Effector memory CD8-positive, alpha-beta T cell (primary cell): ENCODE measurements at regions not wholly inside any gene's neighbourhood (a gene's known extent, or its start where the extent isn't known, plus 50 kb on each side); places are given as distances from the start of the nearest gene placed in this dataset.
A peak's percentile ranks its signal among the peaks of the same experiment; 100 is the strongest.
"Not testable (repeated sequence)": the region's sequence is repeated elsewhere in the genome, so short reads cannot be mapped to it uniquely, and the experiment has no call there.

Source experiments
- ATAC-seq: fragments of 150-1000 bp; cut with Tn5 transposase; replicated peaks from 2 replicates; pipeline ENCODE4 v1.10.0; 2021; ENCODE audit warnings: mild to moderate bottlenecking, moderate library complexity
- DNase-seq, 3 experiments: peaks; one replicate each; pipeline ENCODE4 v3.0.0; 2021
- H3K27ac Mint-ChIP-seq, 2 donors: one replicate each; pipeline ENCODE4 v1.8.0; 2022; ENCODE audit warnings: mild to moderate bottlenecking in 2 of 2, mixed read lengths in 2 of 2, moderate library complexity in 2 of 2
- H3K27me3 Mint-ChIP-seq, 2 donors: one replicate each; pipeline ENCODE4 v1.8.0; 2022; ENCODE audit warnings: mixed read lengths in 2 of 2
- H3K36me3 Mint-ChIP-seq: one replicate; pipeline ENCODE4 v1.8.0; 2022; ENCODE audit warnings: mild to moderate bottlenecking, moderate library complexity, mixed read lengths; ENCODE audit not compliant: insufficient read depth
- H3K4me1 Mint-ChIP-seq, 2 donors: one replicate each; pipeline ENCODE4 v1.8.0; 2022; ENCODE audit warnings: low read depth in 2 of 2, mixed read lengths in 2 of 2
- H3K4me3 Mint-ChIP-seq, 2 donors: one replicate each; pipeline ENCODE4 v1.8.0; 2022; ENCODE audit warnings: mild to moderate bottlenecking in 2 of 2, mixed read lengths in 2 of 2, moderate library complexity in 2 of 2
- H3K9me3 Mint-ChIP-seq, 2 donors: one replicate each; pipeline ENCODE4 v1.8.0; 2022; ENCODE audit warnings: mixed read lengths in 2 of 2

- Mint-ChIP-seq H3K9me3 (peaks cover 0 to 3% of the 10 kb centered on the region in 2 donors), H3K36me3 (no peaks in the 10 kb centered on the region)
Observed at GRCh38 chr1:94769551-94769950, 50.6 kb upstream of the SLC44A3 start.

GRCh38 chr1:94768036-94768435 is 52.1 kb upstream of the SLC44A3 start:
- DNase-seq = no peak
- no peaks in the 10 kb centered on the region for H3K4me1 Mint-ChIP-seq
- peaks cover 3 to 6% of the 10 kb centered on the region in 2 donors for H3K27me3 Mint-ChIP-seq
- ATAC-seq = no peak
- no peaks in the 10 kb centered on the region for H3K36me3 Mint-ChIP-seq
- no peak overlapping the region for H3K27ac Mint-ChIP-seq
- no peak overlapping the region for H3K4me3 Mint-ChIP-seq
- peaks cover 0 to 3% of the 10 kb centered on the region in 2 donors for H3K9me3 Mint-ChIP-seq

More at GRCh38 chr1:94769551-94769950, 50.6 kb upstream of the SLC44A3 start:
- ATAC-seq = no peak
- no peak overlapping the region for H3K27ac Mint-ChIP-seq
- no peak overlapping the region for H3K4me3 Mint-ChIP-seq
- no peaks in the 10 kb centered on the region for H3K4me1 Mint-ChIP-seq
- H3K27me3 Mint-ChIP-seq = peaks cover 6 to 12% of the 10 kb centered on the region in 2 donors
- no peak for DNase-seq

- H3K4me1 Mint-ChIP-seq = no peaks in the 10 kb centered on the region
- no peak for DNase-seq
- no peak overlapping the region for H3K4me3 Mint-ChIP-seq
- no peak overlapping the region for H3K27ac Mint-ChIP-seq
- H3K9me3 Mint-ChIP-seq = peaks cover 0 to 3% of the 10 kb centered on the region in 2 donors
- no peaks in the 10 kb centered on the region for H3K36me3 Mint-ChIP-seq
- no peak for ATAC-seq
- no peaks in the 10 kb centered on the region for H3K27me3 Mint-ChIP-seq
Observed at GRCh38 chr1:94765958-94766357, 54.2 kb upstream of the SLC44A3 start.

GRCh38 chr1:94759188-94759587 is 61.0 kb upstream of the SLC44A3 start:
- DNase-seq (no peak), ATAC-seq (no peak)
- no peaks in the 10 kb centered on the region for H3K36me3 Mint-ChIP-seq
- H3K27me3 Mint-ChIP-seq = peaks cover 0 to 22% of the 10 kb centered on the region in 2 donors
- H3K27ac Mint-ChIP-seq = no peak overlapping the region
- peaks cover 0 to 2% of the 10 kb centered on the region in 2 donors for H3K4me1 Mint-ChIP-seq
- H3K4me3 Mint-ChIP-seq = no peak overlapping the region
- no peaks in the 10 kb centered on the region for H3K9me3 Mint-ChIP-seq

GRCh38 chr1:94757931-94758330 is 62.2 kb upstream of the SLC44A3 start:
- Mint-ChIP-seq H3K36me3 (no peaks in the 10 kb centered on the region), H3K9me3 (no peaks in the 10 kb centered on the region), H3K4me1 (peaks cover 0 to 2% of the 10 kb centered on the region in 2 donors), H3K4me3 (no peak overlapping the region), H3K27me3 (peaks cover 0 to 30% of the 10 kb centered on the region in 2 donors), H3K27ac (no peak overlapping the region)
- ATAC-seq (no peak), DNase-seq (no peak)

GRCh38 chr1:94755675-94756074 is 64.5 kb upstream of the SLC44A3 start:
- peaks cover 0 to 2% of the 10 kb centered on the region in 2 donors for H3K4me1 Mint-ChIP-seq
- no peak overlapping the region for H3K27ac Mint-ChIP-seq
- H3K9me3 Mint-ChIP-seq = no peaks in the 10 kb centered on the region
- peak; percentile 16 for ATAC-seq
- peaks cover 0 to 30% of the 10 kb centered on the region in 2 donors for H3K27me3 Mint-ChIP-seq
- no peak for DNase-seq
- no peak overlapping the region for H3K4me3 Mint-ChIP-seq
- H3K36me3 Mint-ChIP-seq = no peaks in the 10 kb centered on the region

- ATAC-seq = not testable (repeated sequence)
Observed at GRCh38 chr1:94755016-94755415, 65.1 kb upstream of the SLC44A3 start.

GRCh38 chr1:94754570-94754969 is 65.6 kb upstream of the SLC44A3 start:
- H3K9me3 Mint-ChIP-seq = no peaks in the 10 kb centered on the region
- peaks cover 5% of the 10 kb centered on the region for H3K36me3 Mint-ChIP-seq
- DNase-seq (no peak), ATAC-seq (no peak)
- H3K27me3 Mint-ChIP-seq = peaks cover 0 to 26% of the 10 kb centered on the region in 2 donors
- H3K27ac Mint-ChIP-seq = no peak overlapping the region
- H3K4me3 Mint-ChIP-seq = no peak overlapping the region
- peaks cover 0 to 2% of the 10 kb centered on the region in 2 donors for H3K4me1 Mint-ChIP-seq

More at GRCh38 chr1:94755016-94755415, 65.1 kb upstream of the SLC44A3 start:
- H3K27ac Mint-ChIP-seq, H3K4me3 Mint-ChIP-seq, DNase-seq, H3K36me3 Mint-ChIP-seq, H3K9me3 Mint-ChIP-seq, H3K4me1 Mint-ChIP-seq: not testable (repeated sequence)
- H3K27me3 Mint-ChIP-seq = peaks cover 0 to 30% of the 10 kb centered on the region in 2 donors

GRCh38 chr1:94754095-94754494 is 66.1 kb upstream of the SLC44A3 start:
- H3K4me3 Mint-ChIP-seq = no peak overlapping the region
- H3K9me3 Mint-ChIP-seq = peaks cover 0 to under 1% of the 10 kb centered on the region in 2 donors
- peaks cover 0 to 23% of the 10 kb centered on the region in 2 donors for H3K27me3 Mint-ChIP-seq
- no peak for DNase-seq
- ATAC-seq = no peak
- H3K36me3 Mint-ChIP-seq = peaks cover 5% of the 10 kb centered on the region
- peaks cover 0 to 2% of the 10 kb centered on the region in 2 donors for H3K4me1 Mint-ChIP-seq
- no peak overlapping the region for H3K27ac Mint-ChIP-seq

- Mint-ChIP-seq H3K4me1 (peaks cover 0 to 2% of the 10 kb centered on the region in 2 donors), H3K9me3 (peaks cover 0 to 2% of the 10 kb centered on the region in 2 donors), H3K27ac (no peak overlapping the region), H3K27me3 (peaks cover 0 to 23% of the 10 kb centered on the region in 2 donors), H3K4me3 (no peak overlapping the region), H3K36me3 (peaks cover 5% of the 10 kb centered on the region)
- no peak for ATAC-seq
- no peak for DNase-seq
Observed at GRCh38 chr1:94753171-94753972, 66.8 kb upstream of the SLC44A3 start.

GRCh38 chr1:94751483-94751882 is 68.7 kb upstream of the SLC44A3 start:
- peaks cover 0 to 28% of the 10 kb centered on the region in 2 donors for H3K27me3 Mint-ChIP-seq
- not testable (repeated sequence) for DNase-seq, H3K9me3 Mint-ChIP-seq, H3K36me3 Mint-ChIP-seq, H3K27ac Mint-ChIP-seq, ATAC-seq, H3K4me3 Mint-ChIP-seq, H3K4me1 Mint-ChIP-seq

GRCh38 chr1:94746635-94747525 is 73.3 kb upstream of the SLC44A3 start:
- peaks cover 0 to 2% of the 10 kb centered on the region in 2 donors for H3K9me3 Mint-ChIP-seq
- H3K27ac Mint-ChIP-seq = no peak overlapping the region
- no peak overlapping the region for H3K4me3 Mint-ChIP-seq
- H3K27me3 Mint-ChIP-seq = peaks cover 18 to 22% of the 10 kb centered on the region in 2 donors
- no peaks in the 10 kb centered on the region for H3K4me1 Mint-ChIP-seq
- ATAC-seq (no peak), DNase-seq (no peak)
- H3K36me3 Mint-ChIP-seq = peaks cover 5% of the 10 kb centered on the region

GRCh38 chr1:94745742-94746141 is 74.4 kb upstream of the SLC44A3 start:
- peaks cover 18 to 22% of the 10 kb centered on the region in 2 donors for H3K27me3 Mint-ChIP-seq
- ATAC-seq (no peak), DNase-seq (no peak)
- H3K4me3 Mint-ChIP-seq = no peak overlapping the region
- H3K9me3 Mint-ChIP-seq = peaks cover 0 to 2% of the 10 kb centered on the region in 2 donors
- H3K36me3 Mint-ChIP-seq = peaks cover 5% of the 10 kb centered on the region
- H3K4me1 Mint-ChIP-seq = no peaks in the 10 kb centered on the region
- H3K27ac Mint-ChIP-seq = no peak overlapping the region
